B cell (primary cell): ENCODE measurements at regions not wholly inside any gene's neighbourhood (a gene's known extent, or its start where the extent isn't known, plus 50 kb on each side); places are given as distances from the start of the nearest gene placed in this dataset.

Experiments used
- ATAC-seq: fragments of 200-7000 bp; cut with Tn5 transposase; one replicate; pipeline ENCODE4 v1.10.0; 2021; ENCODE audit warnings: low read depth, mild to moderate bottlenecking, moderate number of reproducible peaks, moderate library complexity
- CTCF ChIA-PET: fragments of 350-600 bp; sonication (Branson Sonifier 250); formaldehyde crosslinking; loops from one replicate; lab custom pipeline; 2021; ENCODE audit warnings: antibody characterized with exemption, inconsistent platforms; lab: Charles Lee
- POLR2A ChIA-PET: fragments of 350-600 bp; sonication (Branson Sonifier 250); formaldehyde crosslinking; loops from one replicate; lab custom pipeline; 2021; ENCODE audit warnings: antibody characterized with exemption; lab: Charles Lee
- DNase-seq: peaks from one replicate; pipeline ENCODE4 v3.0.0; 2013
- H2AFZ ChIP-seq: 2 replicates; pipeline ENCODE4 v1.6.1; 2012; ENCODE audit warnings: mild to moderate bottlenecking, low read depth, low read length; ENCODE audit not compliant: insufficient read depth, poor library complexity, severe bottlenecking
- H3K27ac ChIP-seq, 2 donors: 1 replicate in 1 of 2; 2 replicates in 1 of 2; pipeline ENCODE4 v1.5.1; 2012 to 2013; ENCODE audit warnings: low read length in 2 of 2, mild to moderate bottlenecking in 2 of 2, moderate library complexity in 1 of 2
- H3K27me3 ChIP-seq, 4 experiments: fragments of 200-600 bp in 1 of 4; sonication (generic) in 1 of 4; replicated peaks in 1 of 4; 1 replicate in 2 of 4; 2 replicates in 2 of 4; pipeline versions ENCODE4 v1.6.1 to v1.7.0; 2013 to 2016; ENCODE audit warnings: low read length in 3 of 4, mild to moderate bottlenecking in 2 of 4, mixed read lengths in 1 of 4, moderate library complexity in 1 of 4; ENCODE audit not compliant: insufficient read depth in 4 of 4, control insufficient read depth in 3 of 4; ENCODE audit errors: control extremely low read depth in 1 of 4
- H3K36me3 ChIP-seq, 2 experiments: replicated peaks in 1 of 2; 1 replicate in 1 of 2; 2 replicates in 1 of 2; pipeline versions ENCODE4 v1.6.1 to v1.7.1; 2013; ENCODE audit warnings: low read length in 1 of 2; ENCODE audit not compliant: insufficient read depth in 2 of 2, control insufficient read depth in 1 of 2; ENCODE audit errors: control extremely low read depth in 1 of 2, extremely low read depth in 1 of 2
- H3K4me1 ChIP-seq, 2 donors: fragments of 200-600 bp in 1 of 2; sonication (generic) in 1 of 2; 1 replicate in 1 of 2; 2 replicates in 1 of 2; pipeline versions ENCODE4 v1.5.1 to v1.6.1; 2013 to 2017; ENCODE audit warnings: low read length in 2 of 2; ENCODE audit not compliant: control insufficient read depth in 2 of 2, insufficient read depth in 2 of 2
- H3K4me2 ChIP-seq: replicated peaks from 2 replicates; pipeline ENCODE3; 2012; ENCODE audit warnings: mild to moderate bottlenecking, low read depth, low read length; ENCODE audit not compliant: poor library complexity, severe bottlenecking
- H3K4me3 ChIP-seq, 5 experiments: fragments of 200-600 bp in 1 of 5; sonication (generic) in 1 of 5; 1 replicate in 3 of 5; 2 replicates in 2 of 5; pipeline versions ENCODE4 v1.5.1 to v1.7.0; 2011 to 2016; ENCODE audit warnings: low read length in 4 of 5, mild to moderate bottlenecking in 4 of 5, low read depth in 2 of 5, control low read depth in 1 of 5, moderate library complexity in 1 of 5; ENCODE audit not compliant: insufficient read depth in 1 of 5; ENCODE audit errors: control extremely low read depth in 1 of 5, extremely low read depth in 1 of 5
- H3K79me2 ChIP-seq: fragments of 200-600 bp; sonication (generic); one replicate; pipeline ENCODE4 v1.6.0; 2016; ENCODE audit warnings: low read length; ENCODE audit not compliant: control insufficient read depth, insufficient read depth
- H3K9ac ChIP-seq: fragments of 200-600 bp; sonication (generic); 2 replicates; pipeline ENCODE4 v1.6.1; 2017; ENCODE audit warnings: mild to moderate bottlenecking, low read length, moderate library complexity
- H3K9me3 ChIP-seq, 3 donors: one replicate each; pipeline versions ENCODE4 v1.6.1 to v1.7.1; 2013; ENCODE audit warnings: low read length in 2 of 3; ENCODE audit not compliant: control insufficient read depth in 2 of 3, insufficient read depth in 1 of 3; ENCODE audit errors: control extremely low read depth in 1 of 3
- H4K20me1 ChIP-seq: 2 replicates; pipeline ENCODE4 v1.6.0; 2012; ENCODE audit warnings: mild to moderate bottlenecking, low read length; ENCODE audit not compliant: insufficient read depth, control insufficient read depth, poor library complexity, severe bottlenecking
- H3K27ac Mint-ChIP-seq: one replicate; pipeline ENCODE4 v1.8.0; 2021; ENCODE audit warnings: mixed read lengths
- H3K27me3 Mint-ChIP-seq: one replicate; pipeline ENCODE4 v1.8.0; 2021; ENCODE audit warnings: mixed read lengths
- H3K4me1 Mint-ChIP-seq: one replicate; pipeline ENCODE4 v1.8.0; 2021; ENCODE audit warnings: mixed read lengths
- H3K4me3 Mint-ChIP-seq: one replicate; pipeline ENCODE4 v1.8.0; 2021; ENCODE audit warnings: mixed read lengths
- H3K9me3 Mint-ChIP-seq: one replicate; pipeline ENCODE4 v1.8.0; 2022; ENCODE audit warnings: mixed read lengths; ENCODE audit not compliant: insufficient read depth
- CTCF ChIP-seq: fragments of 200-600 bp; IDR thresholded peaks from one replicate; pipeline ENCODE4 v1.8.0; 2022; ENCODE audit warnings: antibody characterized with exemption, mild to moderate bottlenecking
- EZH2 ChIP-seq: IDR thresholded peaks from 2 replicates; pipeline ENCODE4 v1.6.1; 2012; ENCODE audit warnings: borderline replicate concordance, low read depth, mild to moderate bottlenecking, moderate library complexity, low read length; ENCODE audit not compliant: insufficient read depth, poor library complexity, severe bottlenecking
- WGBS: methylation state at CpG from one replicate; pipeline ENCODE4 v1.1.5; 2013; ENCODE audit warnings: missing lambda C conversion rate; ENCODE audit not compliant: insufficient coverage; 5-methylcytosine and 5-hydroxymethylcytosine counted together
- intact Hi-C: fragments of 100-400 bp; cut with micrococcal nuclease; formaldehyde crosslinking; loops from one replicate; pipeline ENCODE4 v1.10.0; 2022

DNA sequence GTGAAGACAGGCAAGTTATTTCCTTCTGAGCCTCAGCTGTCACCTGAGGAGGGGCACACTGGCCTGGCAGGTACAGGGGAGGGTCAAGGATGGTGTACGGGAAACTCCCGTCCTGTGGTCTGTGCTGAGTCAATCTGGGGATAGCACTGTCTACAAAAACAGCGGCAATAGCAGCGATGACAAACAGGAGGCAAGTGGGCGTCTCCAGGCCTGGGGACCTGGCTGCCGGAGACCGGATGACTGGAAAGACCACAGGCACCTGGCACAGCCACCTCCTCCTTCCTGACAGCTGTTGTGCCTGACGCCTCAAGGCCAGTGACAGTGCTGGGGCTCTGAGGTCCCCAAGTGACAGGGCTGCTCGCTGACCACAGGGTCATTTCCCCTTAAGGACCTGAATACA, 202.1 kb upstream of the HS6ST1 start:
- Mint-ChIP-seq H3K4me1 (peaks cover 1% of the 10 kb centered on the region), H3K4me3 (no peak overlapping the region), H3K27ac (no peak overlapping the region), H3K9me3 (no peaks in the 10 kb centered on the region), H3K27me3 (peaks cover 8% of the 10 kb centered on the region)
- Histone ChIP-seq H3K9ac (no peak overlapping the region), H3K27ac (no peak overlapping the region), H2AFZ (no peak overlapping the region), H3K9me3 (peaks cover 0 to 4% (median 0%) of the 10 kb centered on the region in 3 donors), H3K79me2 (no peaks in the 10 kb centered on the region), H3K36me3 (no peaks in the 10 kb centered on the region), H3K27me3 (peaks cover 0 to 7% (median 2%) of the 10 kb centered on the region in 4 experiments), H3K4me2 (no peak overlapping the region), H3K4me1 (peaks cover 9% of the 10 kb centered on the region in 2 donors), H4K20me1 (no peaks in the 10 kb centered on the region), H3K4me3 (no peak overlapping the region)
- TF ChIP-seq EZH2 (no peak), CTCF (no peak)
- CTCF ChIA-PET = no interaction called here
- 3% methylated on average over 9 of the region's 9 CpGs for WGBS
- DNase-seq (no peak), ATAC-seq (no peak)
- intact Hi-C loops = no loop called here
- POLR2A ChIA-PET = no interaction called here

DNA sequence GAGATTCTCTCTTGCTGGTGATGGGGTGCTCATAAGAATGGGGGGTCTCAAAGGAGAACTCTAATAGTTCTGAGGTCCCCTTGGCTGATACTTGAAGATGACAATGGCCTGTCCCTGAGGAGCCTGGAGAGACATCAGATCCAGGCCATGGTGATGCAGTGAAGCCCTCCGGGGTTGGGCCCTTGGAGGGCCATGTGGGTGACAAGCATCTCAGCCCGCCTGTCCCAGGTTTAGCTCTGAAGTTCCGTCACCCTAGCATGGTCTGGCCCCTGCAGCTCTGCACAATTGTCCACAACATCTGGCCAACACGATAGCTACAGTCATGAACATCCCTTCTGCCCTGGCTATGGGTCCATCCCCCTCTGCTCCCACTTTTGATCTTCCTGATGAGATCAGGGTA, 202.8 kb upstream of the HS6ST1 start:
- Mint-ChIP-seq H3K27ac (no peak overlapping the region), H3K4me3 (no peak overlapping the region), H3K27me3 (peaks cover 12% of the 10 kb centered on the region), H3K4me1 (peaks cover 1% of the 10 kb centered on the region), H3K9me3 (no peaks in the 10 kb centered on the region)
- TF ChIP-seq CTCF = no peak
- TF ChIP-seq EZH2 = no peak
- CTCF ChIA-PET = no interaction called here
- H3K27ac ChIP-seq = no peak overlapping the region
- peaks cover 0 to 4% (median 0%) of the 10 kb centered on the region in 3 donors for H3K9me3 ChIP-seq
- H4K20me1 ChIP-seq = no peaks in the 10 kb centered on the region
- POLR2A ChIA-PET = no interaction called here
- peaks cover 0 to 7% (median 2%) of the 10 kb centered on the region in 4 experiments for H3K27me3 ChIP-seq
- H3K79me2 ChIP-seq = no peaks in the 10 kb centered on the region
- no peaks in the 10 kb centered on the region for H3K36me3 ChIP-seq
- intact Hi-C loops = no loop called here
- no peak overlapping the region for H3K4me3 ChIP-seq
- ATAC-seq = no peak
- H3K4me1 ChIP-seq = peaks cover 9% of the 10 kb centered on the region in 2 donors
- no peak overlapping the region for H3K9ac ChIP-seq
- DNase-seq = no peak
- WGBS = 93% methylated on average over 4 of the region's 4 CpGs
- no peak overlapping the region for H2AFZ ChIP-seq
- H3K4me2 ChIP-seq = no peak overlapping the region
